ENCODE measurements at regions not wholly inside any gene's neighbourhood (a gene's known extent, or its start where the extent isn't known, plus 50 kb on each side); places are given as distances from the start of the nearest gene placed in this dataset.

GRCh38 chr6:28707387-28708282 lies 182.0 kb downstream of the GPX5 start:
- no peak for DNase-seq (ENCODE audit: low read depth)

GRCh38 chr6:28709478-28710349 lies 184.0 kb downstream of the GPX5 start:
- no peak for DNase-seq (ENCODE audit: low read depth)

GRCh38 chr6:28710466-28711191 lies 184.9 kb downstream of the GPX5 start:
- DNase-seq (ENCODE audit: low read depth) = no peak

- no peak for DNase-seq (ENCODE audit: low read depth)
Observed at GRCh38 chr6:28711325-28711724, 185.6 kb downstream of the GPX5 start.

- DNase-seq (ENCODE audit: low read depth) = no peak
Observed at GRCh38 chr6:28711788-28712341, 186.2 kb downstream of the GPX5 start.

- DNase-seq (ENCODE audit: low read depth) = no peak
Observed at GRCh38 chr6:28712982-28713381, 187.3 kb downstream of the GPX5 start.

GRCh38 chr6:28719275-28719940 lies 193.7 kb downstream of the GPX5 start:
- no peak for DNase-seq (ENCODE audit: low read depth)

- DNase-seq (ENCODE audit: low read depth) = no peak
Observed at GRCh38 chr6:28720357-28721231, 194.9 kb downstream of the GPX5 start.

- no peak for DNase-seq (ENCODE audit: low read depth)
Observed at GRCh38 chr6:28721372-28721771, 195.7 kb downstream of the GPX5 start.

- DNase-seq (ENCODE audit: low read depth) = no peak
Observed at GRCh38 chr6:28724395-28724794, 198.7 kb downstream of the GPX5 start.

GRCh38 chr6:28725274-28725809 lies 198.4 kb downstream of the TRIM27 start:
- no peak for DNase-seq (ENCODE audit: low read depth)

- DNase-seq (ENCODE audit: low read depth) = no peak
Observed at GRCh38 chr6:28725890-28726348, 197.9 kb downstream of the TRIM27 start.

GRCh38 chr6:28726569-28727309 lies 197.0 kb downstream of the TRIM27 start:
- DNase-seq (ENCODE audit: low read depth) = no peak

GRCh38 chr6:28727559-28728211 lies 196.1 kb downstream of the TRIM27 start:
- DNase-seq (ENCODE audit: low read depth) = no peak

GRCh38 chr6:28729501-28730402 lies 194.0 kb downstream of the TRIM27 start:
- DNase-seq (ENCODE audit: low read depth) = no peak

GRCh38 chr6:28732052-28732451 lies 191.7 kb downstream of the TRIM27 start:
- no peak for DNase-seq (ENCODE audit: low read depth)

GRCh38 chr6:28734443-28734959 lies 189.3 kb downstream of the TRIM27 start:
- no peak for DNase-seq (ENCODE audit: low read depth)

Data from stimulated activated CD4-positive, alpha-beta T cell treated with anti-CD3 and anti-CD28 coated beads, Interleukin-2, amount 100 ng/mL, for 4 hours (primary cell).